HEK293 (cell line): ENCODE measurements at regions not wholly inside any gene's neighbourhood (a gene's known extent, or its start where the extent isn't known, plus 50 kb on each side); places are given as distances from the start of the nearest gene placed in this dataset.

Experiments
- GFI1B ChIP-seq: fragments of 450-650 bp; formaldehyde crosslinking; IDR thresholded peaks from 2 replicates; pipeline ENCODE4 v1.5.1; 2016; ENCODE audit warnings: missing biosample characterization, missing genetic modification characterization
- GLI4 ChIP-seq: fragments of 450-650 bp; formaldehyde crosslinking; IDR thresholded peaks from 2 replicates; pipeline ENCODE4 v1.5.1; 2016; ENCODE audit warnings: missing biosample characterization, missing genetic modification characterization
- GLIS2 ChIP-seq: fragments of 450-650 bp; formaldehyde crosslinking; IDR thresholded peaks from 2 replicates; pipeline ENCODE4 v1.5.1; 2016; ENCODE audit warnings: missing biosample characterization, missing genetic modification characterization
- IKZF3 ChIP-seq: fragments of 450-650 bp; IDR thresholded peaks from 2 replicates; pipeline ENCODE4 v1.5.0; 2018; ENCODE audit warnings: missing biosample characterization, mild to moderate bottlenecking, missing genetic modification characterization, moderate library complexity
- OVOL3 ChIP-seq: fragments of 450-650 bp; formaldehyde crosslinking; IDR thresholded peaks from 2 replicates; pipeline ENCODE4 v1.5.1; 2016; ENCODE audit warnings: missing biosample characterization, missing genetic modification characterization
- PBX3 ChIP-seq: sonication (generic); formaldehyde crosslinking; IDR thresholded peaks from 2 replicates; pipeline ENCODE4 v1.8.1; 2022; ENCODE audit warnings: mild to moderate bottlenecking, moderate library complexity, missing genetic modification reagents
- PRDM1 ChIP-seq: fragments of 450-650 bp; formaldehyde crosslinking; IDR thresholded peaks from 2 replicates; pipeline ENCODE4; 2016; ENCODE audit warnings: missing biosample characterization, missing genetic modification characterization
- PRDM2 ChIP-seq: fragments of 450-650 bp; formaldehyde crosslinking; IDR thresholded peaks from 2 replicates; pipeline ENCODE4 v1.5.1; 2016; ENCODE audit warnings: missing biosample characterization, missing genetic modification characterization, borderline replicate concordance
- SALL2 ChIP-seq: fragments of 450-650 bp; formaldehyde crosslinking; IDR thresholded peaks from 2 replicates; pipeline ENCODE4 v1.5.0; 2017; ENCODE audit warnings: missing biosample characterization, mild to moderate bottlenecking, missing genetic modification characterization, borderline replicate concordance
- SCRT1 ChIP-seq: fragments of 450-650 bp; formaldehyde crosslinking; IDR thresholded peaks from 2 replicates; pipeline ENCODE4 v1.5.1; 2016; ENCODE audit warnings: missing biosample characterization, missing genetic modification characterization, borderline replicate concordance
- SETDB1 ChIP-seq: IDR thresholded peaks from one replicate; pipeline ENCODE4 v1.6.1; 2017; ENCODE audit warnings: mild to moderate bottlenecking, low read length, moderate library complexity, mixed read lengths; ENCODE audit not compliant: insufficient read length
- TRIM28 ChIP-seq: IDR thresholded peaks from 2 replicates; pipeline ENCODE4 v1.6.1; 2011; ENCODE audit warnings: low read length, control low read depth, borderline replicate concordance
- ZBTB44 ChIP-seq: fragments of 450-650 bp; IDR thresholded peaks from 2 replicates; pipeline ENCODE4 v1.5.1; 2018; ENCODE audit warnings: missing biosample characterization, mild to moderate bottlenecking, missing genetic modification characterization
- ZFP37 ChIP-seq: fragments of 450-650 bp; formaldehyde crosslinking; IDR thresholded peaks from 2 replicates; pipeline ENCODE4 v1.5.1; 2016; ENCODE audit warnings: missing biosample characterization, missing genetic modification characterization
- ZNF16 ChIP-seq: fragments of 450-650 bp; formaldehyde crosslinking; IDR thresholded peaks from 2 replicates; pipeline ENCODE4 v1.5.1; 2016; ENCODE audit warnings: low read depth, missing biosample characterization, missing genetic modification characterization
- ZNF174 ChIP-seq: fragments of 450-650 bp; formaldehyde crosslinking; IDR thresholded peaks from 2 replicates; pipeline ENCODE4 v1.5.0; 2017; ENCODE audit warnings: missing biosample characterization, mild to moderate bottlenecking, missing genetic modification characterization
- ZNF202 ChIP-seq: fragments of 450-650 bp; formaldehyde crosslinking; IDR thresholded peaks from 2 replicates; pipeline ENCODE4 v1.5.1; 2016; ENCODE audit warnings: missing biosample characterization, missing genetic modification characterization, borderline replicate concordance
- ZNF350 ChIP-seq: fragments of 450-650 bp; formaldehyde crosslinking; IDR thresholded peaks from 2 replicates; pipeline ENCODE4 v1.5.0; 2017; ENCODE audit warnings: missing biosample characterization, mild to moderate bottlenecking, missing genetic modification characterization
- ZNF362 ChIP-seq: fragments of 450-650 bp; formaldehyde crosslinking; IDR thresholded peaks from 2 replicates; pipeline ENCODE4 v1.5.1; 2016; ENCODE audit warnings: missing biosample characterization, missing genetic modification characterization
- ZNF426 ChIP-seq: fragments of 450-650 bp; formaldehyde crosslinking; IDR thresholded peaks from 2 replicates; pipeline ENCODE4 v1.5.1; 2017; ENCODE audit warnings: missing biosample characterization, missing genetic modification characterization, mild to moderate bottlenecking, inconsistent platforms, moderate library complexity
- ZNF48 ChIP-seq: fragments of 450-650 bp; formaldehyde crosslinking; IDR thresholded peaks from 2 replicates; pipeline ENCODE4 v1.5.1; 2016; ENCODE audit warnings: missing biosample characterization, missing genetic modification characterization
- ZNF488 ChIP-seq: fragments of 450-650 bp; formaldehyde crosslinking; IDR thresholded peaks from 2 replicates; pipeline ENCODE4 v1.5.1; 2016; ENCODE audit warnings: missing biosample characterization, missing genetic modification characterization
- ZNF514 ChIP-seq: fragments of 450-650 bp; formaldehyde crosslinking; IDR thresholded peaks from 2 replicates; pipeline ENCODE4 v1.5.1; 2016; ENCODE audit warnings: missing biosample characterization, missing genetic modification characterization
- ZNF549 ChIP-seq: fragments of 450-650 bp; IDR thresholded peaks from 2 replicates; pipeline ENCODE4 v1.5.1; 2018; ENCODE audit warnings: missing biosample characterization, missing genetic modification characterization, mild to moderate bottlenecking, inconsistent platforms, moderate library complexity
- ZNF629 ChIP-seq: fragments of 450-650 bp; formaldehyde crosslinking; IDR thresholded peaks from 2 replicates; pipeline ENCODE4 v1.5.1; 2017; ENCODE audit warnings: missing biosample characterization, missing genetic modification characterization
- ZNF660 ChIP-seq: fragments of 450-650 bp; IDR thresholded peaks from 2 replicates; pipeline ENCODE4 v1.5.1; 2018; ENCODE audit warnings: missing biosample characterization, mild to moderate bottlenecking, missing genetic modification characterization
- ZNF768 ChIP-seq: fragments of 450-650 bp; formaldehyde crosslinking; IDR thresholded peaks from 2 replicates; pipeline ENCODE4 v1.5.1; 2018; ENCODE audit warnings: missing biosample characterization, mild to moderate bottlenecking, missing genetic modification characterization
- ZNF776 ChIP-seq: fragments of 450-650 bp; formaldehyde crosslinking; IDR thresholded peaks from 2 replicates; pipeline ENCODE4 v1.5.0; 2017; ENCODE audit warnings: missing biosample characterization, missing genetic modification characterization, borderline replicate concordance
- ZNF791 ChIP-seq: fragments of 450-650 bp; formaldehyde crosslinking; IDR thresholded peaks from 2 replicates; pipeline ENCODE4 v1.5.1; 2016; ENCODE audit warnings: missing biosample characterization, missing genetic modification characterization
- ZNF830 ChIP-seq: fragments of 450-650 bp; IDR thresholded peaks from 2 replicates; pipeline ENCODE4 v1.5.0; 2018; ENCODE audit warnings: missing biosample characterization, missing genetic modification characterization, low read depth, mild to moderate bottlenecking, moderate library complexity
- ZSCAN23 ChIP-seq: fragments of 450-650 bp; formaldehyde crosslinking; IDR thresholded peaks from 2 replicates; pipeline ENCODE4 v1.5.1; 2016; ENCODE audit warnings: missing biosample characterization, missing genetic modification characterization

- TF ChIP-seq PBX3 (CRISPR knock-in tag) (no peak), ZNF16 (tag by site-specific recombination) (no peak), ZNF362 (tag by site-specific recombination) (no peak), ZNF791 (tag by site-specific recombination) (no peak), ZNF629 (tag by site-specific recombination) (no peak), TRIM28 (peak; percentile 17; the same call in 1 of the 2 replicates), ZNF350 (no peak), ZNF202 (tag by site-specific recombination) (no peak), ZNF514 (tag by site-specific recombination) (no peak), ZNF768 (tag by site-specific recombination) (no peak), ZNF830 (tag by site-specific recombination) (no peak), ZNF48 (no peak), IKZF3 (tag by site-specific recombination) (peak; percentile 31; the same call in 1 of the 2 replicates), ZSCAN23 (tag by site-specific recombination) (no peak), SETDB1 (no peak), PRDM2 (no peak), OVOL3 (no peak), ZNF426 (tag by site-specific recombination) (no peak), ZNF660 (no peak), GLI4 (tag by site-specific recombination) (no peak), GFI1B (tag by site-specific recombination) (no peak), PRDM1 (tag by site-specific recombination) (no peak), SCRT1 (no peak), ZFP37 (tag by site-specific recombination) (no peak), ZNF488 (no peak), ZNF776 (tag by site-specific recombination) (no peak), ZNF174 (tag by site-specific recombination) (no peak), ZNF549 (tag by site-specific recombination) (no peak), ZBTB44 (tag by site-specific recombination) (no peak), SALL2 (no peak), GLIS2 (no peak; the same call in 1 of the 2 replicates)
These were observed 133.0 kb upstream of the GSE1 start (continued) for GRCh38 chr16:85479972-85480726.
